HepG2 (cell line): ENCODE measurements at regions not wholly inside any gene's neighbourhood (a gene's known extent, or its start where the extent isn't known, plus 50 kb on each side); places are given as distances from the start of the nearest gene placed in this dataset.

Experiments used
- ATAC-seq: fragments of 200-7000 bp; cut with Tn5 transposase; 3 replicates; pipeline ENCODE4 v1.9.1; 2020; ENCODE audit warnings: mild to moderate bottlenecking, moderate library complexity
- BruUV-seq: library from RNA; stranded (reverse); fragments of 400-500 nt; replicated peaks from 2 replicates; lab custom pipeline; 2021; lab: Mats Ljungman, UMichigan
- CTCF ChIA-PET: fragments of 300-600 bp; formaldehyde crosslinking; extraction: SDS; loops from one replicate; lab custom pipeline; 2021; ENCODE audit warnings: low total read pairs, inconsistent platforms, low intra/inter-chr PET ratio; lab: Yijun Ruan, JAX
- POLR2A ChIA-PET: fragments of 350-600 bp; sonication (Branson Sonifier 250); formaldehyde crosslinking; loops from one replicate; lab custom pipeline; 2020; ENCODE audit warnings: antibody characterized with exemption, inconsistent platforms; lab: Yijun Ruan, JAX
- DNase-seq: peaks from one replicate; pipeline ENCODE4 v3.0.0-alpha.2; 2015; ENCODE audit warnings: low spot score
- FAIRE-seq: peaks from 3 replicates; lab custom pipeline; 2011; peaks lifted over from hg19 to GRCh38; lab: Jason Lieb, UNC
- H2AFZ ChIP-seq: one replicate; pipeline ENCODE4 v1.6.1; 2011; ENCODE audit warnings: low read length, inconsistent platforms
- H3K27ac ChIP-seq: fragments of 300-600 bp; 3 replicates; pipeline ENCODE4 v1.8.0; 2011; ENCODE audit warnings: mixed run types, mild to moderate bottlenecking, mixed read lengths, low read length, inconsistent platforms; ENCODE audit not compliant: insufficient read depth; ENCODE audit errors: extremely low read length
- H3K27me3 ChIP-seq, 2 experiments: fragments of 200-600 bp in 1 of 2; 2 replicates in 1 of 2; 3 replicates in 1 of 2; pipeline versions ENCODE4 v1.6.0 to v1.8.0; 2011; ENCODE audit warnings: low read length in 2 of 2, mild to moderate bottlenecking in 2 of 2, moderate library complexity in 2 of 2, inconsistent platforms in 1 of 2; ENCODE audit not compliant: insufficient read depth in 2 of 2, control insufficient read depth in 1 of 2
- H3K36me3 ChIP-seq, 2 experiments: fragments of 200-600 bp in 1 of 2; replicated peaks in 1 of 2; 2 replicates in 1 of 2; 3 replicates in 1 of 2; pipeline versions ENCODE4 v1.5.1 to v1.8.0; 2011; ENCODE audit warnings: low read length in 2 of 2, inconsistent platforms in 1 of 2; ENCODE audit not compliant: insufficient read depth in 2 of 2, control insufficient read depth in 1 of 2
- H3K4me1 ChIP-seq: 2 replicates; pipeline ENCODE4 v1.5.1; 2012; ENCODE audit warnings: low read length, inconsistent platforms; ENCODE audit not compliant: insufficient read depth
- H3K4me2 ChIP-seq: 2 replicates; pipeline ENCODE4 v1.6.0; 2011; ENCODE audit warnings: low read depth, low read length, inconsistent platforms
- H3K4me3 ChIP-seq, 3 experiments: fragments of 200-600 bp in 1 of 3; sonication (generic), shearing (Covaris generic) in 1 of 3; replicated peaks in 1 of 3; 2 replicates each; pipeline ENCODE4 v1.5.1; 2011 to 2016; ENCODE audit warnings: low read length in 3 of 3, inconsistent platforms in 2 of 3, low read depth in 2 of 3, mild to moderate bottlenecking in 2 of 3, control low read depth in 1 of 3, mixed read lengths in 1 of 3; ENCODE audit not compliant: insufficient read depth in 1 of 3
- H3K79me2 ChIP-seq: one replicate; pipeline ENCODE4 v1.6.1; 2011; ENCODE audit warnings: low read length, inconsistent platforms; ENCODE audit not compliant: insufficient read depth
- H3K9ac ChIP-seq: 2 replicates; pipeline ENCODE4 v1.6.0; 2011; ENCODE audit warnings: mild to moderate bottlenecking, low read depth, low read length, inconsistent platforms; ENCODE audit not compliant: insufficient read depth
- H3K9me3 ChIP-seq: 2 replicates; pipeline ENCODE4 v1.5.1; 2012; ENCODE audit warnings: mild to moderate bottlenecking, low read length
- H4K20me1 ChIP-seq: 2 replicates; pipeline ENCODE4 v1.6.0; 2011; ENCODE audit warnings: inconsistent platforms, mild to moderate bottlenecking, low read length, moderate library complexity; ENCODE audit not compliant: insufficient read depth
- DPF2 ChIP-seq: sonication (generic); formaldehyde crosslinking; IDR thresholded peaks from 2 replicates; pipeline ENCODE4 v1.4.0; 2020; ENCODE audit warnings: mild to moderate bottlenecking, low read depth, missing genetic modification reagents, borderline replicate concordance
- EED ChIP-seq: sonication (generic); formaldehyde crosslinking; IDR thresholded peaks from 2 replicates; pipeline ENCODE4 v1.5.0; 2020; ENCODE audit warnings: mild to moderate bottlenecking, missing genetic modification reagents
- ELF4 ChIP-seq: sonication (generic); formaldehyde crosslinking; IDR thresholded peaks from 2 replicates; pipeline ENCODE4 v1.5.0; 2020; ENCODE audit warnings: missing genetic modification reagents, mild to moderate bottlenecking, moderate library complexity, borderline replicate concordance
- FOSL2 ChIP-seq: sonication (generic); formaldehyde crosslinking; IDR thresholded peaks from 2 replicates; pipeline ENCODE4 v1.4.0; 2020; ENCODE audit warnings: missing genetic modification reagents
- HDAC6 ChIP-seq: fragments of 200-600 bp; sonication (generic); IDR thresholded peaks from 2 replicates; pipeline ENCODE4 v1.7.0; 2017; ENCODE audit warnings: mild to moderate bottlenecking, antibody characterized with exemption, low read length, low read depth
- HIVEP1 ChIP-seq: sonication (generic); formaldehyde crosslinking; IDR thresholded peaks from 2 replicates; pipeline ENCODE4 v1.4.0; 2020; ENCODE audit warnings: mild to moderate bottlenecking, missing genetic modification reagents
- KAT8 ChIP-seq: IDR thresholded peaks from 2 replicates; pipeline ENCODE4 v1.6.1; 2016; ENCODE audit warnings: missing genetic modification reagents, missing compliant biosample characterization
- KLF16 ChIP-seq, 2 experiments: sonication (generic) in 1 of 2; formaldehyde crosslinking in 1 of 2; IDR thresholded peaks; 2 replicates each; pipeline versions ENCODE4 v1.6.1 to v1.8.0; 2016 to 2023; ENCODE audit warnings: missing genetic modification reagents in 2 of 2, missing compliant biosample characterization in 1 of 2
- MAFF ChIP-seq: IDR thresholded peaks from 2 replicates; pipeline ENCODE4 v1.6.1; 2011; ENCODE audit warnings: low read depth, low read length, improper control_type of control experiment
- MLXIP ChIP-seq: sonication (generic); formaldehyde crosslinking; IDR thresholded peaks from 2 replicates; pipeline ENCODE4 v1.9.0; 2021; ENCODE audit warnings: missing genetic modification reagents, borderline replicate concordance
- MTF2 ChIP-seq: sonication (generic); formaldehyde crosslinking; IDR thresholded peaks from 2 replicates; pipeline ENCODE4 v1.5.0; 2020; ENCODE audit warnings: missing genetic modification reagents, borderline replicate concordance
- NFKB2 ChIP-seq: sonication (generic); formaldehyde crosslinking; IDR thresholded peaks from 2 replicates; pipeline ENCODE4 v1.4.0; 2020; ENCODE audit warnings: missing genetic modification reagents, borderline replicate concordance
- TAF15 ChIP-seq: fragments of 200-400 bp; formaldehyde crosslinking; IDR thresholded peaks from one replicate; pipeline ENCODE4 v1.6.1; 2018; ENCODE audit warnings: mild to moderate bottlenecking, low read depth, low read length; ENCODE audit not compliant: poor library complexity, severe bottlenecking
- TCF12 ChIP-seq, 2 experiments: fragments of 450-650 bp in 1 of 2; sonication (generic) in 1 of 2; formaldehyde crosslinking in 1 of 2; IDR thresholded peaks; 2 replicates each; pipeline versions ENCODE4 v1.6.1 to v1.8.0; 2017 to 2022; ENCODE audit warnings: antibody characterized with exemption in 1 of 2, mild to moderate bottlenecking in 1 of 2, missing genetic modification reagents in 1 of 2, moderate library complexity in 1 of 2
- UBTF ChIP-seq: sonication (generic); formaldehyde crosslinking; IDR thresholded peaks from 2 replicates; pipeline ENCODE4 v1.4.0; 2020; ENCODE audit warnings: mild to moderate bottlenecking, missing genetic modification reagents
- ZFP82 ChIP-seq: sonication (generic); formaldehyde crosslinking; IDR thresholded peaks from 2 replicates; pipeline ENCODE4 v1.5.1; 2020; ENCODE audit warnings: mild to moderate bottlenecking, missing genetic modification reagents, borderline replicate concordance
- ZNF382 ChIP-seq: sonication (generic); formaldehyde crosslinking; IDR thresholded peaks from 2 replicates; pipeline ENCODE4 v1.5.0; 2020; ENCODE audit warnings: missing genetic modification reagents, mild to moderate bottlenecking, borderline replicate concordance
- ZSCAN25 ChIP-seq: sonication (generic); formaldehyde crosslinking; IDR thresholded peaks from 2 replicates; pipeline ENCODE4 v1.8.0; 2022; ENCODE audit warnings: mild to moderate bottlenecking, missing genetic modification reagents
- ZSCAN9 ChIP-seq: IDR thresholded peaks from 2 replicates; pipeline ENCODE4 v1.6.1; 2016; ENCODE audit warnings: borderline replicate concordance
- WGBS: methylation state at CpG from one replicate; pipeline ENCODE4 v1.1.6; 2017; ENCODE audit warnings: low lambda C conversion rate; 5-methylcytosine and 5-hydroxymethylcytosine counted together
- in situ Hi-C: cut with HindIII; loops from 2 replicates; pipeline ENCODE4 v1.10.0; 2017; ENCODE audit warnings: low pct_unique_long_range_greater_than_20kb; ENCODE audit not compliant: extremely low pct_ligation_motif_present
- intact Hi-C: fragments of 100-400 bp; cut with micrococcal nuclease; formaldehyde crosslinking; loops from one replicate; pipeline ENCODE4 v1.10.0; 2022; ENCODE audit not compliant: unreplicated experiment

- TF ChIP-seq EED (CRISPR knock-in tag) (no peak), ELF4 (no peak), KAT8 (CRISPR knock-in tag) (no peak), KLF16 (CRISPR knock-in tag; IDR thresholded peaks at IDR 0.05) (no peak), DPF2 (CRISPR knock-in tag) (no peak), ZSCAN9 (CRISPR knock-in tag) (no peak)
Measured at GRCh38 chr6:21828704-21829103, 235.2 kb downstream of the SOX4 start (continued).

DNA sequence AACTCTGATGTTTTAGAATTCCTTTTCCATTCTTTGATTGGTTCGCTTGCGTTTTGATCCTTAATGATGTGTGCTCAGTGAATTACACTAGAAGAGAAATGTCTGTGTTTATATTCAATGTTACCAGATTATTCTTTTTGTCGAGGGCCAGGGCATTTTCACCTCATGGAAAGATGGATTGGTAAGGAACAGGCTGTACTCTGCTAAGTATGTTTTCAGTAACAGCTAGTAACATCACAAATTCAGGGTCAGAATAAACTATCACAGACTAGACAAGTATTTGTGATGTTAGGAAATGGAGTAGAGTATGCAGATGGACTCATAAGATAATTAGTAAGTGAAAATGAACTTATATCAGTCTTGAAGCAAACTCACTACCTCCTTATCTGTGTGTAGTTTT lies 235.6 kb downstream of the SOX4 start:
- no TSS peak for BruUV-seq
- ATAC-seq (no peak), FAIRE-seq (no peak), DNase-seq (no peak)
- H3K9me3 ChIP-seq: no peaks in the 10 kb centered on the region
- H3K79me2 ChIP-seq: no peaks in the 10 kb centered on the region
- intact Hi-C loops: no loop called here
- H3K36me3 ChIP-seq: no peaks in the 10 kb centered on the region
- no peak overlapping the region for H3K4me3 ChIP-seq
- no peak overlapping the region for H3K9ac ChIP-seq
- WGBS: 30% methylated on average over 3 of the region's 3 CpGs
- H3K27me3 ChIP-seq: no peaks in the 10 kb centered on the region
- CTCF ChIA-PET: no interaction called here
- no peak overlapping the region for H2AFZ ChIP-seq
- H3K4me1 ChIP-seq: peaks cover 4% of the 10 kb centered on the region
- no peaks in the 10 kb centered on the region for H4K20me1 ChIP-seq
- in situ Hi-C loops: no loop called here
- TF ChIP-seq ZSCAN25 (CRISPR knock-in tag) (no peak), TAF15 (no peak), TCF12 (IDR thresholded peaks at IDR 0.05) (no peak), TCF12 (CRISPR knock-in tag; IDR thresholded peaks at IDR 0.05) (no peak), HDAC6 (no peak), KAT8 (CRISPR knock-in tag) (no peak), MLXIP (CRISPR knock-in tag) (no peak), ZFP82 (no peak), MTF2 (no peak), ZNF382 (CRISPR knock-in tag) (no peak), HIVEP1 (CRISPR knock-in tag) (no peak), MAFF (no peak), NFKB2 (CRISPR knock-in tag) (no peak), UBTF (CRISPR knock-in tag) (no peak), FOSL2 (CRISPR knock-in tag) (no peak)
- POLR2A ChIA-PET: no interaction called here
- no peak overlapping the region for H3K27ac ChIP-seq
- H3K4me2 ChIP-seq: no peak overlapping the region
